Esophagus muscularis mucosa (tissue), 3 donors: ENCODE measurements at regions not wholly inside any gene's neighbourhood (a gene's known extent, or its start where the extent isn't known, plus 50 kb on each side); places are given as distances from the start of the nearest gene placed in this dataset.

ENCODE experiments used
- POLR2A ChIP-seq: fragments of 450-650 bp; IDR thresholded peaks from one replicate; pipeline ENCODE4 v1.6.1; 2017; ENCODE audit warnings: antibody characterized with exemption, moderate library complexity, mild to moderate bottlenecking, low read depth
- POLR2AphosphoS5 ChIP-seq, 2 donors: sonication (generic); formaldehyde crosslinking; IDR thresholded peaks; one replicate each; pipeline ENCODE4 v1.6.1; 2017; ENCODE audit warnings: antibody characterized with exemption in 2 of 2
- TF ChIP-seq, protein P1 (sequence below), 3 experiments: fragments of 200-600 bp in 2 of 3; fragments of 450-650 bp in 1 of 3; sonication (generic) in 2 of 3; IDR thresholded peaks; one replicate each; pipeline ENCODE4 v1.5.1; 2017 to 2019; ENCODE audit warnings: antibody characterized with exemption in 3 of 3, mild to moderate bottlenecking in 2 of 3, moderate library complexity in 1 of 3

DNA sequence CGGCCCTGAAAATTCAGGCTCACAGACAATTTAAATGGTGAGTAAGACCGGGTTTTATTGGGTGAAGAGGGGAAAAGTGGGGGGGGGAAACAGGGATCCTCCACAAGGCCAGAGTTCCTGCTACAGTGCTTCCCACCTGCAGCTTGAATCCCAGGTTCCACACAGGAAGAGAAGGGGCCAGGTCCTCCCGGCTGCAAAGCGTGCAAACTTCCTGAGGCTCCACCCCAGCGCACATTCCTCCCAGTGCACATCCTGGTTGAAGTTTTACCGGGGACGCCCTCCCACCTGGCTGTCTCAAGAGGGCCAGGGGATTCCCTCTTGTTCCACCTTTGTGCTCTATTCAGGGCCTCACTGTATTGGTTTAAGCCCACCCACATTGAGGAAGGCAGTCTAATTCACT, 347.7 kb upstream of the REG3G start:
- no peak for TF ChIP-seq POLR2AphosphoS5 (IDR thresholded peaks at IDR 0.05)
- TF ChIP-seq, protein P1, sequence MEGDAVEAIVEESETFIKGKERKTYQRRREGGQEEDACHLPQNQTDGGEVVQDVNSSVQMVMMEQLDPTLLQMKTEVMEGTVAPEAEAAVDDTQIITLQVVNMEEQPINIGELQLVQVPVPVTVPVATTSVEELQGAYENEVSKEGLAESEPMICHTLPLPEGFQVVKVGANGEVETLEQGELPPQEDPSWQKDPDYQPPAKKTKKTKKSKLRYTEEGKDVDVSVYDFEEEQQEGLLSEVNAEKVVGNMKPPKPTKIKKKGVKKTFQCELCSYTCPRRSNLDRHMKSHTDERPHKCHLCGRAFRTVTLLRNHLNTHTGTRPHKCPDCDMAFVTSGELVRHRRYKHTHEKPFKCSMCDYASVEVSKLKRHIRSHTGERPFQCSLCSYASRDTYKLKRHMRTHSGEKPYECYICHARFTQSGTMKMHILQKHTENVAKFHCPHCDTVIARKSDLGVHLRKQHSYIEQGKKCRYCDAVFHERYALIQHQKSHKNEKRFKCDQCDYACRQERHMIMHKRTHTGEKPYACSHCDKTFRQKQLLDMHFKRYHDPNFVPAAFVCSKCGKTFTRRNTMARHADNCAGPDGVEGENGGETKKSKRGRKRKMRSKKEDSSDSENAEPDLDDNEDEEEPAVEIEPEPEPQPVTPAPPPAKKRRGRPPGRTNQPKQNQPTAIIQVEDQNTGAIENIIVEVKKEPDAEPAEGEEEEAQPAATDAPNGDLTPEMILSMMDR (IDR thresholded peaks at IDR 0.05), result no peak
- no peak for TF ChIP-seq POLR2A
